OCI-LY3 (cell line): ENCODE measurements at regions not wholly inside any gene's neighbourhood (a gene's known extent, or its start where the extent isn't known, plus 50 kb on each side); places are given as distances from the start of the nearest gene placed in this dataset.

Experiments used
- EZH2phosphoT487 ChIP-seq: fragments of 200-600 bp; shearing (Covaris generic); IDR thresholded peaks from 2 replicates; pipeline ENCODE4 v1.6.1; 2018; ENCODE audit warnings: antibody characterized with exemption, mixed run types, low read depth
- TF ChIP-seq, protein P1 (sequence below): fragments of 200-600, 300-600 bp; sonication (generic); IDR thresholded peaks from 2 replicates; pipeline ENCODE4 v1.5.1; 2014; ENCODE audit warnings: antibody characterized with exemption, low read length, low read depth

DNA sequence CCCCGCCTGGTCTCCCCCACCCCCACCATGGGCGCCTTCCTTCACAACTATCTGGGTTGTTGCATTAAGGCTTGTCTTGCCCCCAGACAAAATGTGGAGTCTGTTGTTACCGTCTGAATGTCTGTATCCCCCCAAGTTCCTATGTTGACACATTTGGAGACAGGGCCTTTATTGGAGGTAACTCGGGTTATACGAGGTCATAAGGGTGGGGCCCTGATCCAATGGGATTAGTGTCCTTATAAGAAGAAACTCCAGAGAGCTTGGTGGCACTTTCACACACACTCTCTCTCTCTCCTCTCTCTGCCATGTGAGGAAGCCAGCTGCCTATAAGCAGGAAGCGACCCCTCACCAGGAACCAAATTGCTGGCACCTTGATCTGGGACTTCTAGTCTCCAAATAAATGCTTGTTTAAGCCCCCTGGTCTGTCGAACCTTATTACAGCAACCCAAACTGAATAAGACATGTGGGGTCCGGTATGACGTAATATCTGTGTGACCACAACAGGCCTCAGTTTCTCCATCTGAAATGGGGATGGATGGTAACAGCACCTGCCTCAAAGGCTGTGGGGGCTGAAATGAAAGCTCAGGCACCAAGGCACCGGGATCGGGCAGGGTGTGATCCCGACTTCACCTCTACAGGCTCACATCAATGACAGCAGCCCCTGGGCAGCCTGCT, 222.3 kb downstream of the CTTN start:
- TF ChIP-seq, protein P1, sequence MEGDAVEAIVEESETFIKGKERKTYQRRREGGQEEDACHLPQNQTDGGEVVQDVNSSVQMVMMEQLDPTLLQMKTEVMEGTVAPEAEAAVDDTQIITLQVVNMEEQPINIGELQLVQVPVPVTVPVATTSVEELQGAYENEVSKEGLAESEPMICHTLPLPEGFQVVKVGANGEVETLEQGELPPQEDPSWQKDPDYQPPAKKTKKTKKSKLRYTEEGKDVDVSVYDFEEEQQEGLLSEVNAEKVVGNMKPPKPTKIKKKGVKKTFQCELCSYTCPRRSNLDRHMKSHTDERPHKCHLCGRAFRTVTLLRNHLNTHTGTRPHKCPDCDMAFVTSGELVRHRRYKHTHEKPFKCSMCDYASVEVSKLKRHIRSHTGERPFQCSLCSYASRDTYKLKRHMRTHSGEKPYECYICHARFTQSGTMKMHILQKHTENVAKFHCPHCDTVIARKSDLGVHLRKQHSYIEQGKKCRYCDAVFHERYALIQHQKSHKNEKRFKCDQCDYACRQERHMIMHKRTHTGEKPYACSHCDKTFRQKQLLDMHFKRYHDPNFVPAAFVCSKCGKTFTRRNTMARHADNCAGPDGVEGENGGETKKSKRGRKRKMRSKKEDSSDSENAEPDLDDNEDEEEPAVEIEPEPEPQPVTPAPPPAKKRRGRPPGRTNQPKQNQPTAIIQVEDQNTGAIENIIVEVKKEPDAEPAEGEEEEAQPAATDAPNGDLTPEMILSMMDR = no peak
- TF ChIP-seq EZH2phosphoT487 = no peak
